Neural progenitor cell (in vitro differentiated cells): ENCODE measurements at regions not wholly inside any gene's neighbourhood (a gene's known extent, or its start where the extent isn't known, plus 50 kb on each side); places are given as distances from the start of the nearest gene placed in this dataset.

Experiments used
- DNase-seq: peaks from one replicate; pipeline ENCODE4 v3.0.0-alpha.2; 2016; ENCODE audit warnings: low spot score
- H2AFZ ChIP-seq: fragments of 200-600 bp; sonication (generic); replicated peaks from 2 replicates; pipeline ENCODE4 v1.6.1; 2016; ENCODE audit warnings: antibody characterized with exemption
- H3F3A ChIP-seq: fragments of 200-600 bp; sonication (generic); 2 replicates; pipeline ENCODE4 v1.6.1; 2016; ENCODE audit warnings: antibody characterized with exemption, low read depth
- H3K27ac ChIP-seq: fragments of 200-600 bp; sonication (generic); 2 replicates; pipeline ENCODE4 v1.5.1; 2016; ENCODE audit warnings: mild to moderate bottlenecking
- H3K27me3 ChIP-seq: fragments of 200-600 bp; sonication (generic); 2 replicates; pipeline ENCODE4 v1.6.1; 2016; ENCODE audit warnings: mild to moderate bottlenecking, moderate library complexity
- H3K36me3 ChIP-seq: fragments of 200-600 bp; sonication (generic); 2 replicates; pipeline ENCODE4 v1.5.1; 2016
- H3K4me1 ChIP-seq: fragments of 200-600 bp; sonication (generic); 2 replicates; pipeline ENCODE4 v1.6.1; 2016; ENCODE audit warnings: mixed run types
- H3K4me2 ChIP-seq: fragments of 200-600 bp; sonication (generic); 2 replicates; pipeline ENCODE4 v1.6.1; 2016
- H3K4me3 ChIP-seq: fragments of 200-600 bp; sonication (generic); 2 replicates; pipeline ENCODE4 v1.5.1; 2016
- H3K79me2 ChIP-seq: fragments of 200-600 bp; sonication (generic); 2 replicates; pipeline ENCODE4 v1.6.1; 2016; ENCODE audit warnings: low read depth
- H3K9ac ChIP-seq: fragments of 200-600 bp; sonication (generic); 2 replicates; pipeline ENCODE4 v1.6.1; 2016
- H3K9me3 ChIP-seq: fragments of 200-600 bp; sonication (generic); 2 replicates; pipeline ENCODE4 v1.5.1; 2016; ENCODE audit warnings: low read depth
- H4K20me1 ChIP-seq: fragments of 200-600 bp; sonication (generic); 2 replicates; pipeline ENCODE4 v1.6.1; 2016; ENCODE audit warnings: low read depth
- H3K27ac Mint-ChIP-seq: 3 replicates; pipeline ENCODE4 v1.8.0; 2021; ENCODE audit warnings: mixed read lengths
- H3K27me3 Mint-ChIP-seq: 2 replicates; pipeline ENCODE4 v1.8.0; 2022; ENCODE audit warnings: low read depth, mild to moderate bottlenecking, inconsistent platforms, moderate library complexity, mixed read lengths; ENCODE audit not compliant: insufficient read depth
- H3K36me3 Mint-ChIP-seq: 3 replicates; pipeline ENCODE4 v1.8.0; 2021; ENCODE audit warnings: mixed read lengths
- H3K4me1 Mint-ChIP-seq: 3 replicates; pipeline ENCODE4 v1.8.0; 2021; ENCODE audit warnings: mixed read lengths
- H3K4me3 Mint-ChIP-seq: 3 replicates; pipeline ENCODE4 v1.8.0; 2021; ENCODE audit warnings: mild to moderate bottlenecking, moderate library complexity, mixed read lengths
- H3K9me3 Mint-ChIP-seq: 3 replicates; pipeline ENCODE4 v1.8.0; 2020; ENCODE audit warnings: mixed read lengths
- CTCF ChIP-seq: fragments of 200-600 bp; sonication (generic); IDR thresholded peaks from 2 replicates; pipeline ENCODE4 v1.5.1; 2017; ENCODE audit warnings: antibody characterized with exemption, mild to moderate bottlenecking
- EZH2 ChIP-seq: fragments of 200-600 bp; sonication (generic); IDR thresholded peaks from 2 replicates; pipeline ENCODE4 v1.6.1; 2017; ENCODE audit warnings: antibody characterized with exemption, mild to moderate bottlenecking, moderate library complexity
- EZH2phosphoT487 ChIP-seq: fragments of 200-600 bp; sonication (generic); IDR thresholded peaks from 2 replicates; pipeline ENCODE4 v1.6.1; 2017; ENCODE audit warnings: antibody characterized with exemption

GRCh38 chr10:60487543-60487942 is 97.9 kb upstream of the ANK3 start:
- Histone ChIP-seq H3K36me3 (no peaks in the 10 kb centered on the region), H3K4me3 (no peak overlapping the region), H2AFZ (no peak overlapping the region), H3K27me3 (no peaks in the 10 kb centered on the region), H3K9me3 (no peaks in the 10 kb centered on the region), H3K9ac (no peak overlapping the region), H3K4me1 (no peaks in the 10 kb centered on the region), H3K27ac (no peak overlapping the region), H3K4me2 (no peak overlapping the region), H4K20me1 (no peaks in the 10 kb centered on the region), H3F3A (no peaks in the 10 kb centered on the region), H3K79me2 (no peaks in the 10 kb centered on the region)
- Mint-ChIP-seq H3K36me3 (no peaks in the 10 kb centered on the region), H3K27ac (no peak overlapping the region), H3K4me3 (no peak overlapping the region), H3K27me3 (no peaks in the 10 kb centered on the region), H3K9me3 (no peaks in the 10 kb centered on the region), H3K4me1 (no peaks in the 10 kb centered on the region)
- no peak for DNase-seq
- TF ChIP-seq CTCF (no peak), EZH2phosphoT487 (no peak), EZH2 (no peak)

- TF ChIP-seq CTCF = no peak
- TF ChIP-seq EZH2 = no peak
- no peak for TF ChIP-seq EZH2phosphoT487
- Mint-ChIP-seq H3K36me3 (no peaks in the 10 kb centered on the region), H3K9me3 (no peaks in the 10 kb centered on the region), H3K27me3 (no peaks in the 10 kb centered on the region), H3K4me1 (no peaks in the 10 kb centered on the region), H3K4me3 (no peak overlapping the region), H3K27ac (no peak overlapping the region)
- DNase-seq = no peak
- Histone ChIP-seq H3K4me1 (no peaks in the 10 kb centered on the region), H3K27ac (no peak overlapping the region), H3K9me3 (no peaks in the 10 kb centered on the region), H3K9ac (no peak overlapping the region), H3K4me2 (no peak overlapping the region), H3K27me3 (no peaks in the 10 kb centered on the region), H3F3A (no peaks in the 10 kb centered on the region), H3K36me3 (no peaks in the 10 kb centered on the region), H4K20me1 (no peaks in the 10 kb centered on the region), H2AFZ (no peak overlapping the region), H3K79me2 (no peaks in the 10 kb centered on the region), H3K4me3 (no peak overlapping the region)
Measured at GRCh38 chr10:60485025-60485424, 95.3 kb upstream of the ANK3 start.

- Histone ChIP-seq H3K36me3 (no peaks in the 10 kb centered on the region), H3K4me1 (peaks cover 7% of the 10 kb centered on the region), H3K79me2 (no peaks in the 10 kb centered on the region), H4K20me1 (no peaks in the 10 kb centered on the region), H3K4me3 (no peak overlapping the region), H3K9ac (no peak overlapping the region), H3K27me3 (no peaks in the 10 kb centered on the region), H2AFZ (peak overlapping the region; percentile 9), H3F3A (no peaks in the 10 kb centered on the region), H3K4me2 (no peak overlapping the region), H3K9me3 (no peaks in the 10 kb centered on the region), H3K27ac (no peak overlapping the region)
- TF ChIP-seq EZH2 (no peak), EZH2phosphoT487 (no peak), CTCF (no peak)
- no peaks in the 10 kb centered on the region for H3K9me3 Mint-ChIP-seq
- no peak overlapping the region for H3K27ac Mint-ChIP-seq
- no peaks in the 10 kb centered on the region for H3K4me1 Mint-ChIP-seq
- H3K4me3 Mint-ChIP-seq = no peak overlapping the region
- no peaks in the 10 kb centered on the region for H3K36me3 Mint-ChIP-seq
- no peaks in the 10 kb centered on the region for H3K27me3 Mint-ChIP-seq
- no peak for DNase-seq
Measured at GRCh38 chr10:60480865-60481563, 91.3 kb upstream of the ANK3 start.
